ENCODE measurements at regions not wholly inside any gene's neighbourhood (a gene's known extent, or its start where the extent isn't known, plus 50 kb on each side); places are given as distances from the start of the nearest gene placed in this dataset.

- no peak for DNase-seq
Measured at GRCh38 chr12:110998971-110999370, 78.6 kb upstream of the MYL2 start.

- DNase-seq = no peak
Measured at GRCh38 chr12:110998165-110998564, 77.8 kb upstream of the MYL2 start.

DNA sequence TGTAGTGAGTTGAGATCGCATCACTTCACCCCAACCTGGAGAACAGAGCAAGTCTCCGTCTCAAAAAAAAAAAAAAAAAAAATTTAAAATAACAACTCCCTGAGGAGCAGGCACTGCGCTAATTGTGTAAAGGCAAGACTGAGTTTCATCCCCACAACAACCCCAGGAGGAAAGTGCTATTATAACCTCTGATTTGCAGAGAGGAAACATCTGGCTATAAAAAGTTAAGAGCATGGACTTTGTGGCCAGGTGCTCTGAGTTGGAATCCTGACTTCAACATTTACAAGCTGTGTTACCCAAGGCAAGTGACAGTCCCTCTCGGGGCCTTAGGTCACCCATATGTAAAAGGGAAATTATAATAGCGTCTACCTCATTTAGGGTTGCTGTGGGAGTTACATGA, 76.0 kb upstream of the MYL2 start:
- no peak for DNase-seq

DNA sequence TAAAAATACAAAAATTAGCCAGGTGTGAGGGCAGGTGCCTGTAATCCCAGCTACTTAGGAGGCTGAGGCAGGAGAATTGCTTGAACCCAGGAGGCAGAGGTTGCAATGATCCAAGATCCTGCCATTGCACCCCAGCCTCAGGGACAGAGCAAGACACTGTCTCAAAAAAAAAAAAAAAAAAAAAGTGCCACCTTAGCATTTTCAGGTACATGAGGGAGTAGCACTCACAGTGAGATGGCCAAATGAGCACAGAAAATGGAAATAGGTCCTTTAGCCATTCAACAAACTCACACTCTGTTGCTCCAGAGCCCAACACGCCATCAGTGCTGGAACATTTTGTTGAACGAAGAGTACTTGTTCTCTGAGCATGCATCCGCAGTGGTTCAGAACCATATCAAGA, 75.2 kb upstream of the MYL2 start:
- no peak for DNase-seq

DNA sequence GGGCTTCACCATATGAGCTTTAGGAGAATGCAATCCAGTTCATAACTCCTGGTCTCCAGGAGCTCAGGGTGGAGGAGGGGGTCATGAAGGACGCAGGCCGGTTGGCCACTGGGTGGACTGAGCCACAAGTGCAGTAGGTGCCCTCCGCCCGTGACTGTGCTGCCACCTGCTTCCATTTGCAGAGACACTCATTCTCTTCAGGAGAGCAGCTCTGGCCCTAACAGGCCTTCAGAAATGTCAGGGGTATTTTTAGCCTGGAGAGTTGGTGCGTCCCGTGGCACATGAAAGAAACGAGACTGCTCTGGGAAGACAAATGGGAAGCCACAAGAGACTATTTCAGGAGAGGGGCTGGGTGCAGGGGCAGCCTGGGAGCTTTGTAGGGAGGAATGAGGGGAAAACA, 74.6 kb upstream of the MYL2 start:
- DNase-seq = no peak

GRCh38 chr12:110993434-110993833, 73.1 kb upstream of the MYL2 start:
- DNase-seq = no peak

DNA sequence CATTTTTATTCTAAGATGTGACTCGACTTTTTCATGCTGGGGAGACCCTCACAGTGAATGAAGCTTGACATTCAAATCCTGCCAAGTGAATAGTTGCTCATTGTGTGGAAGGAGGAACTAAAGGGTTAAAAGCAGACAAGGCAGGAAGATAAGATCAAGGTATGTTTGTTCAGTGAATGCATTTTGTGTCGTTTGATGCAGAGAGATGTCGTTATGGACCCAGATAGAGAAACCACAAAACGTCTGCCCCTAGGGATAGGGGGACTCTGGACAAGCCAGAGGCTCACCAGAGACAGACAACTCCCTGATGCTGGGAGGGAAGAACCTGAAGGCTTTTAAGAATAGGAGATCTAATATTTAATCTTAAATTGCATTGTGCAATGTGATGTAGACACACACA, 72.5 kb upstream of the MYL2 start:
- DNase-seq = no peak

DNA sequence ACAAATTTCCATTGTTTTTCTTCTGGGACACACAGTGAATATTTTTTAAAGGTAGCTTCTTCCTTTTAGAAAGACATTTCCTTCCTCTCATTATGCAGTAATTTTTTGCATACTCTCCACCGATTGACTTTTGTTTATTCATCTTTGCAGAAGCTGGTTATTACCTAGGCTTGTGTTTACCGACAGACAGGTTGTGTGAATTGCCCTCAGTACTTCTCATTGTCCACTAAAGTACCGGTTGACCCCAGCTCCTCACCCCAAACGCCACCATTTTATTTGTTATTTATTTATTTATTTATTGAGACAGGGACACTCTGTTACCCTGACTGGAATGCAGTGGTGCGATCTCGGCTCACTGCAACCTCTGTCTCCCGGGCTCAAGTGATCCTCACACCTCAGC, 63.4 kb upstream of the MYL2 start:
- DNase-seq = no peak

- DNase-seq = no peak
Measured at GRCh38 chr12:110972866-110973265, 52.5 kb upstream of the MYL2 start.

GRCh38 chr12:110971936-110972335, 51.6 kb upstream of the MYL2 start:
- DNase-seq = no peak

DNA sequence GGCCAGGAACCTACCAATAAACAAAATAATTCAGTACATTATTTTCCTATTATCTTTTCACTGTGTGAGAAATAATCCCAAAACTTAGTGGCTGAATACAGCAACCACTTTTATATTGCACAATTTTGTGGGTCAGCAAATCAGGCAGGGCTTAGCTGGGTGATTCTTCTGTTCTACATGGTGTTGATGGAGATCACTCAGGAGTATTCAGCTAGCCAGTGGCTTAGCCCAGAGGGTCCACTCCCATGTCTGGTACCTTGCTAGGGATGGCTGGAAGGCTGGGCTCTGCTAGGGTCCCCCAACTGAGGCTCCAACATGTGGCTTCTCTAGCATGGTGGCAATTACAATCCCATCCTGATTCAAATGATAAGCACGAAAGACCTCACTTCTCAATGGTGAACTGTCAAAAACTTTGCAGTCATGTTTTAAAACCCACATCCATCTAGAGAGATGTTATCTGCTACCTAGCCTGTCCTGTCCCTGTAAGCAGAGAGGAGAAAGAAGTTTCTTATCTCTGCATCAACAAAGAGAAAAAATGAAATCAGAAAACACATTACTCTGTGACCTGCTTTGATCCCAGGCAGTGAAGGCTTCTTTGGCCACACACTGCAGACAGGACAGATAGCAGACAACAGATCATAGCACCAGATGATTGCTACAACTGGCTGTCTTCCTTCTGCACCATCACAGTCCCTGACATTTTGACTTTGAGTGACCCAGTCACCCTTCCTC, 51.0 kb upstream of the MYL2 start:
- DNase-seq = no peak
